NB4 (cell line): ENCODE measurements at regions not wholly inside any gene's neighbourhood (a gene's known extent, or its start where the extent isn't known, plus 50 kb on each side); places are given as distances from the start of the nearest gene placed in this dataset.
A peak's percentile ranks its signal among the peaks of the same experiment; 100 is the strongest.
"Not testable (repeated sequence)": the region's sequence is repeated elsewhere in the genome, so short reads cannot be mapped to it uniquely, and the experiment has no call there.

Experiments
- DNase-seq: peaks from one replicate; pipeline ENCODE4 v3.0.0; 2010; ENCODE audit warnings: low read depth
- H3K4me3 ChIP-seq: one replicate; pipeline ENCODE4 v1.5.1; 2011; ENCODE audit warnings: mild to moderate bottlenecking, low read depth, low read length, moderate library complexity
- MYC ChIP-seq: IDR thresholded peaks from 2 replicates; pipeline ENCODE4 v1.6.1; 2011; ENCODE audit warnings: low read depth, low read length
- POLR2A ChIP-seq: IDR thresholded peaks from 2 replicates; pipeline ENCODE4 v1.6.1; 2011; ENCODE audit warnings: mild to moderate bottlenecking; ENCODE audit not compliant: insufficient read length; ENCODE audit errors: extremely low read depth
- TF ChIP-seq, protein P1 (sequence below): IDR thresholded peaks from one replicate; pipeline ENCODE4 v1.5.1; 2012; ENCODE audit warnings: low read depth, low read length
- TF ChIP-seq, protein P2 (sequence below): IDR thresholded peaks from 2 replicates; pipeline ENCODE4 v1.6.1; 2011; ENCODE audit warnings: low read depth, low read length

- no peak overlapping the region for H3K4me3 ChIP-seq
- TF ChIP-seq MYC: no peak
- TF ChIP-seq, protein P1, sequence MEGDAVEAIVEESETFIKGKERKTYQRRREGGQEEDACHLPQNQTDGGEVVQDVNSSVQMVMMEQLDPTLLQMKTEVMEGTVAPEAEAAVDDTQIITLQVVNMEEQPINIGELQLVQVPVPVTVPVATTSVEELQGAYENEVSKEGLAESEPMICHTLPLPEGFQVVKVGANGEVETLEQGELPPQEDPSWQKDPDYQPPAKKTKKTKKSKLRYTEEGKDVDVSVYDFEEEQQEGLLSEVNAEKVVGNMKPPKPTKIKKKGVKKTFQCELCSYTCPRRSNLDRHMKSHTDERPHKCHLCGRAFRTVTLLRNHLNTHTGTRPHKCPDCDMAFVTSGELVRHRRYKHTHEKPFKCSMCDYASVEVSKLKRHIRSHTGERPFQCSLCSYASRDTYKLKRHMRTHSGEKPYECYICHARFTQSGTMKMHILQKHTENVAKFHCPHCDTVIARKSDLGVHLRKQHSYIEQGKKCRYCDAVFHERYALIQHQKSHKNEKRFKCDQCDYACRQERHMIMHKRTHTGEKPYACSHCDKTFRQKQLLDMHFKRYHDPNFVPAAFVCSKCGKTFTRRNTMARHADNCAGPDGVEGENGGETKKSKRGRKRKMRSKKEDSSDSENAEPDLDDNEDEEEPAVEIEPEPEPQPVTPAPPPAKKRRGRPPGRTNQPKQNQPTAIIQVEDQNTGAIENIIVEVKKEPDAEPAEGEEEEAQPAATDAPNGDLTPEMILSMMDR: no peak
- TF ChIP-seq POLR2A: no peak
- TF ChIP-seq, protein P2, sequence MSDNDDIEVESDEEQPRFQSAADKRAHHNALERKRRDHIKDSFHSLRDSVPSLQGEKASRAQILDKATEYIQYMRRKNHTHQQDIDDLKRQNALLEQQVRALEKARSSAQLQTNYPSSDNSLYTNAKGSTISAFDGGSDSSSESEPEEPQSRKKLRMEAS: no peak
- DNase-seq: no peak
Measured at GRCh38 chr6:14386263-14386662, 268.7 kb downstream of the CD83 start.

DNA sequence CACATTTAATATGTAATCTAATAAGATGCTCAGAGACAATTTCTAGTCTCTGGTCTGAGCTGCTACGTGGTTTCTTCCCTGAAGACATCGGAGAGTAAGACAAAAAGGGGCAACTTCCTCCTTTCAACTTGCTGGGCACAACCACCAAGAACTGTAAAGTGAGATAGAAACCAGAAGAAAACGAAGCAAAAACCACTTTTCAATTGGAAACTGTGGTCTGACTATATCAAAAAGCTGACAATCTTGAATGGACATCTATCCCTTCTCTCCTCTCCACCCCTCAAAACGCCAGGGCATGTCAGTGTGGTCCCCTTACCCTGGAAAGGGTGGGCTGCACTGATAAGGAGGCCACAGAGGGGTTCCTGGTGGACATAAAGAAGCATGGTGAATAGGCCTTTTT is 269.1 kb downstream of the CD83 start:
- TF ChIP-seq, protein P2: no peak
- TF ChIP-seq POLR2A: no peak
- TF ChIP-seq, protein P1: no peak
- TF ChIP-seq MYC: no peak
- peak; percentile 69 for DNase-seq
- no peak overlapping the region for H3K4me3 ChIP-seq

GRCh38 chr6:14388371-14388770 is 270.8 kb downstream of the CD83 start:
- no peak for DNase-seq
- no peak overlapping the region for H3K4me3 ChIP-seq
- TF ChIP-seq POLR2A: no peak
- TF ChIP-seq, protein P2: no peak
- TF ChIP-seq, protein P1: no peak

DNA sequence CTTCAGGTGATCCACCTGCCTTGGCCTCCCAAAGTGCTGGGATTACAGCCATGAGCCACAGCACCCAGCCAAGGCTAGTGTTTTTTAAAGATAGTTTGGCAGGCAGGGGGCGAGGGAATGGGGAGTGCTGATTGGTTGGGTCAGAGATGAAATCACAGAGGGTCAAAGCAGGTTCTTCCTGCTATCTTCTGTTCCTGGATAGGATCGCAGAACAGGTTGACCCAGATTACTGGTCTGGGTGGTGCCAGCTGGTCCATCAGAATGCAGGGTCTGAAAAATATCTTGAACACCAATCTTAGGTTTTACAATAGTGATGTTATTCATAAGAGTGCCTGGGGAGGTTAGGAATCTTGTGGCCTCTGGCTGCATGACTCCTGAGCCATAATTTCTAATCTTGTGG is 272.2 kb downstream of the CD83 start:
- H3K4me3 ChIP-seq, DNase-seq: not testable (repeated sequence)

DNA sequence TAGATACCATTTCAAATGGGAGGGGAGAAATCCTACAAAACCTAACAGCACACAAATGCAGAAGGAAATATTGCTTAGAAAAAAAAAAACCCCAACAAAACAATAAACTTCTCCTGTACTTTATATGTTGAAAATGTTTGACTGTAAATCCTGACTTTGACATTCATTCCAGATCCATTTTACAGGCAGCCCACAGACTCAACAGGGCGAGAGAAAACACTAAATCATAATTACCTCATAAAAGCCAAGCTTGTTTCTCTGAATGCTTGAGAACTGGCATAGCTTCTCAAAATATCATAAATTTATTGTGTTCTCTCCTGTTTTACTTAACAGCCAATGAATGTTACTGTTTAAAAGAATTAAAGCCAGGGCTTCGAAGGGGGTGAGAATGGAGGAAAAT is 273.2 kb downstream of the CD83 start:
- no peak overlapping the region for H3K4me3 ChIP-seq
- TF ChIP-seq, protein P1: no peak
- no peak for TF ChIP-seq POLR2A
- TF ChIP-seq, protein P2: no peak
- no peak for TF ChIP-seq MYC
- DNase-seq: no peak

GRCh38 chr6:14393910-14394309 is 276.3 kb downstream of the CD83 start:
- H3K4me3 ChIP-seq: no peak overlapping the region
- DNase-seq: no peak
- TF ChIP-seq, protein P2: no peak
- TF ChIP-seq MYC (no peak), POLR2A (no peak)
- TF ChIP-seq, protein P1: no peak
